SK-N-SH (cell line): ENCODE measurements at regions not wholly inside any gene's neighbourhood (a gene's known extent, or its start where the extent isn't known, plus 50 kb on each side); places are given as distances from the start of the nearest gene placed in this dataset.

Experiments used
- EZH2phosphoT487 ChIP-seq: fragments of 200-600 bp; sonication (generic); IDR thresholded peaks from 2 replicates; pipeline ENCODE4 v1.6.1; 2017; ENCODE audit warnings: low read depth, mixed run types, mild to moderate bottlenecking, antibody characterized with exemption, moderate library complexity, borderline replicate concordance
- FOSL2 ChIP-seq: IDR thresholded peaks from 2 replicates; pipeline ENCODE4 v1.4.0; 2012; ENCODE audit warnings: low read depth, mild to moderate bottlenecking, moderate library complexity, borderline replicate concordance
- GABPA ChIP-seq: IDR thresholded peaks from 2 replicates; pipeline ENCODE4 v1.4.0; 2012; ENCODE audit warnings: low read depth, mild to moderate bottlenecking
- GATA2 ChIP-seq: sonication (generic); formaldehyde crosslinking; IDR thresholded peaks from 2 replicates; pipeline ENCODE4 v1.5.0; 2020; ENCODE audit warnings: mild to moderate bottlenecking, missing genetic modification reagents
- RAD21 ChIP-seq: IDR thresholded peaks from 2 replicates; pipeline ENCODE4 v1.6.1; 2012; ENCODE audit warnings: mild to moderate bottlenecking, low read length
- TF ChIP-seq, protein P1 (sequence below): fragments of 200-600 bp; sonication (generic); IDR thresholded peaks from 2 replicates; pipeline ENCODE4 v1.6.1; 2017; ENCODE audit warnings: antibody characterized with exemption, mild to moderate bottlenecking, moderate library complexity
- TF ChIP-seq, protein P2 (sequence below): fragments of 150-350 bp; IDR thresholded peaks from 2 replicates; pipeline ENCODE4 v1.6.1; 2017; ENCODE audit warnings: antibody characterized with exemption, low read length, low read depth, borderline replicate concordance
- TF ChIP-seq, protein P3 (sequence below): IDR thresholded peaks from 2 replicates; pipeline ENCODE4 v1.4.0; 2012; ENCODE audit warnings: low read depth

DNA sequence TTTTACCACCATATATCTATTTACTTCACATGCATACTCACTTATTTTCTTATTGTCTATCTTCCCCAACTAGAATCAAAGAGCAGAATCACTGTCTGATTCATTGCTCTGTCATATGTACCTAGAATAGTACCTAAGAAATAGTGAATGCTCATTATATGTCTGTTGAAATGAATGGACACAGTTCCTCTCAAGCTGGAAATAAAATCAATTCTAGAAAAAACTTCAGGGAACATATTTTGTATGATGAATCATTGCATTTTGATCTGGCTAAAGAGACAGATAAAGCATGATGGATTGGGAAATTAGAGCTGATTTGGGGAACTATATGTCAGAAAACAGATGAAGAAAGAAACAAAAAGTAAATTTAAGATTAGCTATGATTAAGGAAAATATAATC is 623.3 kb downstream of the C12orf50 start:
- TF ChIP-seq EZH2phosphoT487: no peak
- no peak for TF ChIP-seq RAD21
- TF ChIP-seq FOSL2: peak; percentile 36; the same call in 1 of the 2 replicates
- TF ChIP-seq, protein P1, sequence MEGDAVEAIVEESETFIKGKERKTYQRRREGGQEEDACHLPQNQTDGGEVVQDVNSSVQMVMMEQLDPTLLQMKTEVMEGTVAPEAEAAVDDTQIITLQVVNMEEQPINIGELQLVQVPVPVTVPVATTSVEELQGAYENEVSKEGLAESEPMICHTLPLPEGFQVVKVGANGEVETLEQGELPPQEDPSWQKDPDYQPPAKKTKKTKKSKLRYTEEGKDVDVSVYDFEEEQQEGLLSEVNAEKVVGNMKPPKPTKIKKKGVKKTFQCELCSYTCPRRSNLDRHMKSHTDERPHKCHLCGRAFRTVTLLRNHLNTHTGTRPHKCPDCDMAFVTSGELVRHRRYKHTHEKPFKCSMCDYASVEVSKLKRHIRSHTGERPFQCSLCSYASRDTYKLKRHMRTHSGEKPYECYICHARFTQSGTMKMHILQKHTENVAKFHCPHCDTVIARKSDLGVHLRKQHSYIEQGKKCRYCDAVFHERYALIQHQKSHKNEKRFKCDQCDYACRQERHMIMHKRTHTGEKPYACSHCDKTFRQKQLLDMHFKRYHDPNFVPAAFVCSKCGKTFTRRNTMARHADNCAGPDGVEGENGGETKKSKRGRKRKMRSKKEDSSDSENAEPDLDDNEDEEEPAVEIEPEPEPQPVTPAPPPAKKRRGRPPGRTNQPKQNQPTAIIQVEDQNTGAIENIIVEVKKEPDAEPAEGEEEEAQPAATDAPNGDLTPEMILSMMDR: no peak
- TF ChIP-seq, protein P2, sequence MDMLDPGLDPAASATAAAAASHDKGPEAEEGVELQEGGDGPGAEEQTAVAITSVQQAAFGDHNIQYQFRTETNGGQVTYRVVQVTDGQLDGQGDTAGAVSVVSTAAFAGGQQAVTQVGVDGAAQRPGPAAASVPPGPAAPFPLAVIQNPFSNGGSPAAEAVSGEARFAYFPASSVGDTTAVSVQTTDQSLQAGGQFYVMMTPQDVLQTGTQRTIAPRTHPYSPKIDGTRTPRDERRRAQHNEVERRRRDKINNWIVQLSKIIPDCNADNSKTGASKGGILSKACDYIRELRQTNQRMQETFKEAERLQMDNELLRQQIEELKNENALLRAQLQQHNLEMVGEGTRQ: no peak
- TF ChIP-seq GABPA: no peak
- TF ChIP-seq GATA2 (CRISPR knock-in tag): no peak
- TF ChIP-seq, protein P3, sequence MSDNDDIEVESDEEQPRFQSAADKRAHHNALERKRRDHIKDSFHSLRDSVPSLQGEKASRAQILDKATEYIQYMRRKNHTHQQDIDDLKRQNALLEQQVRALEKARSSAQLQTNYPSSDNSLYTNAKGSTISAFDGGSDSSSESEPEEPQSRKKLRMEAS: no peak
